ENCODE measurements at regions not wholly inside any gene's neighbourhood (a gene's known extent, or its start where the extent isn't known, plus 50 kb on each side); places are given as distances from the start of the nearest gene placed in this dataset.

GRCh38 chr3:82224661-82225060, 463.2 kb upstream of the GBE1 start:
- no peak for TF ChIP-seq POLR2A (IDR thresholded peaks at IDR 0.05; ENCODE audit: low read depth, low read length)
- TF ChIP-seq POLR2AphosphoS5 (IDR thresholded peaks at IDR 0.05; ENCODE audit: low read depth, low read length): no peak
- no peak for TF ChIP-seq SPI1 (IDR thresholded peaks at IDR 0.05; ENCODE audit: low read depth, low read length)

Data from GM12891 (cell line).